ENCODE measurements at regions not wholly inside any gene's neighbourhood (a gene's known extent, or its start where the extent isn't known, plus 50 kb on each side); places are given as distances from the start of the nearest gene placed in this dataset.
"Not testable (repeated sequence)": the region's sequence is repeated elsewhere in the genome, so short reads cannot be mapped to it uniquely, and the experiment has no call there.

GRCh38 chr9:31005086-31005665, 1379.3 kb upstream of the ACO1 start:
- ATAC-seq = no peak
- Mint-ChIP-seq H3K36me3 (no peaks in the 10 kb centered on the region), H3K4me3 (no peak overlapping the region), H3K27ac (no peak overlapping the region), H3K9me3 (ENCODE audit: low read depth) (peaks cover 2% of the 10 kb centered on the region), H3K27me3 (no peaks in the 10 kb centered on the region), H3K4me1 (no peaks in the 10 kb centered on the region)
- CTCF ChIA-PET = no interaction called here
- no peak for DNase-seq

DNA sequence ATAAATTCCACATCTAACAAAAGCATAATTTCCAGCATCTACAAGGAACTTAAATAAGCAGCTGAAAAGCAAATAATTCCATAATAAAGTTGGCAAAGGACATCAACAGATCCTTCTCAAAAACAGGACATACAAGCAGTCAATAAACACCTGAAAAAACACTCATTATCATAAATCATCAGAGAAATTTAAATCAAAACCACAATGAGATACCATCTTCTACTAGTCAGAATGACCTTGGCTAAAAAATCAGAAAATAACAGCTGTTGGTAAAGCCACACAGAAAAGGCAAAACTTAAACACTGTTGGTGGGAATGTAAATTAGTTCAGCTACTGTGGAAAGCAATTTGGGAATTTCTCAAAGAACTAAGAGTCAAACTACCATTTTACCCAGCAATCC, 1371.1 kb upstream of the ACO1 start:
- no peak for DNase-seq
- Mint-ChIP-seq H3K27me3 (no peaks in the 10 kb centered on the region), H3K27ac (no peak overlapping the region), H3K9me3 (ENCODE audit: low read depth) (no peaks in the 10 kb centered on the region), H3K4me1 (no peaks in the 10 kb centered on the region), H3K4me3 (no peak overlapping the region), H3K36me3 (no peaks in the 10 kb centered on the region)
- CTCF ChIA-PET = no interaction called here
- no peak for ATAC-seq

DNA sequence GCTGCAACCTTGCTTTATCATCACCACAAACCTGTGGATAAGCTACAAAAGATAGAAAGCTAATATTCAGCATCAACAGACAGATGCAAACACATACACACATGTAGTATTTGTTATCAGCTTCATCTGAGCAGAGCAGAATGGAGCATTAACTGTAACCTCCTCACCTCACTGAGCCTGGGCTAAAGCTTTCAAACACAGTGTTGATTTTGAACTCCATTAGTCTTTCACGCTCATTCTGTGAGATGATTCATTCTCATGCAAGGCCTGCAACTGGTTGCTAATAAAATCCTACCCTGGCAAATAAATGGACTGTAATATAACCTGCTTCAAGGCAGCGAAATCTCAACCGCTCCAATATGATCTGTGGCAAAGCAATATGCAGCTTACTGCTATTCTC, 1360.6 kb upstream of the ACO1 start:
- Mint-ChIP-seq H3K4me1 (no peaks in the 10 kb centered on the region), H3K27ac (no peak overlapping the region), H3K4me3 (no peak overlapping the region), H3K27me3 (no peaks in the 10 kb centered on the region), H3K9me3 (ENCODE audit: low read depth) (no peaks in the 10 kb centered on the region), H3K36me3 (no peaks in the 10 kb centered on the region)
- DNase-seq (no peak), ATAC-seq (no peak)
- CTCF ChIA-PET = no interaction called here

DNA sequence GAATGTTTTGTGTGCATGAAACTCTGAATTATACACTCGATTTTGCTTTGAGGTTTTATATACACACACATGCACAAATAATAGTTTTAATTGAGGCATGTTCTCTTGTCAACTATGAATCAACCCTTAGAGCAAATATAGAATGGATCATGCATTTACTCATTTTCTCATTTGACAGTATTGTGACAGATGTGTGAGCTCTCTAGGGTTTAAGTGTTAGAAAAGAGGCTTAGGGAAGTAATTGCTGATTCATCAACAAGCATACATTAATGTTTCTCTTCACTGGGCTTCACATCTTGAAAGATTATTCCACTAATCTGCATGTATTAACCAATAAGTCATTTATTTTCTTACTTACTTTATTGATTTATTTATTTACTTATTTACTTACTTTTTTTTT, 1356.8 kb upstream of the ACO1 start:
- ATAC-seq = no peak
- Mint-ChIP-seq H3K36me3 (no peaks in the 10 kb centered on the region), H3K4me3 (no peak overlapping the region), H3K4me1 (peaks cover 4% of the 10 kb centered on the region), H3K9me3 (ENCODE audit: low read depth) (no peaks in the 10 kb centered on the region), H3K27ac (no peak overlapping the region), H3K27me3 (no peaks in the 10 kb centered on the region)
- DNase-seq = no peak
- CTCF ChIA-PET = interaction anchor here (0.6 kb wide), 1 partner anchor 13 kb away, joined by 3 read pairs; no protein-coding TSS in a partner anchor

DNA sequence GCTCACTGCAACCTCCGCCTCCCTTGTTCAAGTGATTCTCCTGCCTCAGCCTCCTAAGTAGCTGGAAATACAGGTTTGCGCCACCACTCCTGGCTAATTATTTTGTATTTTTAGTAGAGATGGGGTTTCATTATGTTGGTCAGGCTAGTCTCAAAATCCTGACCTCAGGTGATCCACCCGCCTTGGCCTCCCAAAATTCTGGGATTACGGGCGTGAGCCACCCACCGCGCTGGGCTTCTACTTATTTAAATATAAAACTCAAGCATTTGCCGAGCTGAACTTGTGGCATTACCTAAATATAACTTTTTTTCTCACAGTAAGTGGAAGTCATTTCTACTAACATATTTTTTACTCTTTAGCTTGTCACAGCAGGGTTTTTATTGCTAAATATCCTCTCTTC, 1356.3 kb upstream of the ACO1 start:
- CTCF ChIA-PET = interaction anchor here (0.6 kb wide), 1 partner anchor 12 kb away, joined by 3 read pairs; no protein-coding TSS in a partner anchor
- H3K27me3 Mint-ChIP-seq = no peaks in the 10 kb centered on the region

DNA sequence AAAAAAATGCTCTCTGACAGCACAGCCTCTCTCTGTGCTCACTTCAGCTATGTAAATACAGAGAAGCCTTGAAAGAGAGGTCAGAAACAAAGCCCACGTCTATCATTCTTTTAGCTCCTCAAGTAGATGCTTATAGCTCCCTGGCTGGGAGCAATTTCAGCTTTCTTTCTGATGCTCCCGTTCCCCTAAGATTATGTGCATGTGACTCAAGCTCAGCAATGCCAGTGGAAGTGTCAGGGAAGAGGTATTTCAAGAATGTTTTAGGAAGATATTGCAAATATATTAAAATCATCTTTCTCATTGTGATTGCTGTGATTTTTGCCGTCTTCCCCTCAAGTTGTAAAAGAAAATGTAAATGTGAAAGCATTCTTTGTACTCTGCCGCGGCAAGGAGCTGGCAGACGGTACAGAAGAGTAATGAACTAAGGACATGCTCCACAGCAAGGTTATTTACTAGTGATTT, 1353.7 kb upstream of the ACO1 start:
- peak overlapping the region; percentile 2 for H3K4me3 Mint-ChIP-seq
- H3K9me3 Mint-ChIP-seq (ENCODE audit: low read depth) = no peaks in the 10 kb centered on the region
- CTCF ChIA-PET = no interaction called here
- no peaks in the 10 kb centered on the region for H3K36me3 Mint-ChIP-seq
- no peak overlapping the region for H3K27ac Mint-ChIP-seq
- H3K4me1 Mint-ChIP-seq = peaks cover 4% of the 10 kb centered on the region
- no peak for DNase-seq
- no peaks in the 10 kb centered on the region for H3K27me3 Mint-ChIP-seq
- no peak for ATAC-seq

More for the DNA sequence above, 1356.3 kb upstream of the ACO1 start:
- Mint-ChIP-seq H3K9me3 (ENCODE audit: low read depth) (no peaks in the 10 kb centered on the region), H3K4me3 (no peak overlapping the region), H3K4me1 (peaks cover 4% of the 10 kb centered on the region), H3K27ac (no peak overlapping the region), H3K36me3 (no peaks in the 10 kb centered on the region)
- no peak for DNase-seq
- ATAC-seq = no peak

GRCh38 chr9:31032206-31032605, 1352.2 kb upstream of the ACO1 start:
- ATAC-seq = no peak
- H3K4me3 Mint-ChIP-seq = no peak overlapping the region
- CTCF ChIA-PET = no interaction called here
- DNase-seq = no peak
- no peaks in the 10 kb centered on the region for H3K27me3 Mint-ChIP-seq
- H3K9me3 Mint-ChIP-seq (ENCODE audit: low read depth) = no peaks in the 10 kb centered on the region
- peaks cover 4% of the 10 kb centered on the region for H3K4me1 Mint-ChIP-seq
- no peaks in the 10 kb centered on the region for H3K36me3 Mint-ChIP-seq
- H3K27ac Mint-ChIP-seq = no peak overlapping the region

DNA sequence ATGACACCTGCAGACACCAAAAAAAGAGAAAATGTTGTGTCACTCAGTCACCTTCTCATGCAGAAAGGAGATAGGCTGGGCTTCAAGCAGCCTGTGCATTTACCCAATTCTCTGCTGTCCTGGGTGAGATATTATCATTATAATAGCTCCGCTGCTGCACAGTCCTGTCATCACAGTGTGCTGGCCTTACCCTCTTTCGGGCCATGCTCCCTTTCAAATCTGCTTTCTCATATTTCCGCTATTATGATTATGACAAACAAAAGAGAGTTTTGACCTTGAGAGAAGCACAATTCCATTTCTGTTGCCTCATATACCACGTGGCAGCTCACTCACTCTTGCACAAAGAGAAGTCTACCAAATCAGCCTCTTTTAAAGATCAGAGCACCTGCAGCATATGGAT, 1350.1 kb upstream of the ACO1 start:
- Mint-ChIP-seq H3K4me1 (peaks cover 4% of the 10 kb centered on the region), H3K36me3 (no peaks in the 10 kb centered on the region), H3K4me3 (no peak overlapping the region), H3K9me3 (ENCODE audit: low read depth) (no peaks in the 10 kb centered on the region), H3K27me3 (no peaks in the 10 kb centered on the region), H3K27ac (no peak overlapping the region)
- ATAC-seq (no peak), DNase-seq (no peak)
- CTCF ChIA-PET = no interaction called here

GRCh38 chr9:31040564-31040963, 1343.9 kb upstream of the ACO1 start:
- CTCF ChIA-PET = interaction anchor here (0.6 kb wide), 1 partner anchor 12 kb away, joined by 3 read pairs; no protein-coding TSS in a partner anchor
- H3K27me3 Mint-ChIP-seq = no peaks in the 10 kb centered on the region
- DNase-seq = no peak
- H3K9me3 Mint-ChIP-seq (ENCODE audit: low read depth) = no peaks in the 10 kb centered on the region
- no peak overlapping the region for H3K27ac Mint-ChIP-seq
- ATAC-seq = no peak
- no peaks in the 10 kb centered on the region for H3K36me3 Mint-ChIP-seq
- no peak overlapping the region for H3K4me3 Mint-ChIP-seq
- H3K4me1 Mint-ChIP-seq = no peaks in the 10 kb centered on the region

DNA sequence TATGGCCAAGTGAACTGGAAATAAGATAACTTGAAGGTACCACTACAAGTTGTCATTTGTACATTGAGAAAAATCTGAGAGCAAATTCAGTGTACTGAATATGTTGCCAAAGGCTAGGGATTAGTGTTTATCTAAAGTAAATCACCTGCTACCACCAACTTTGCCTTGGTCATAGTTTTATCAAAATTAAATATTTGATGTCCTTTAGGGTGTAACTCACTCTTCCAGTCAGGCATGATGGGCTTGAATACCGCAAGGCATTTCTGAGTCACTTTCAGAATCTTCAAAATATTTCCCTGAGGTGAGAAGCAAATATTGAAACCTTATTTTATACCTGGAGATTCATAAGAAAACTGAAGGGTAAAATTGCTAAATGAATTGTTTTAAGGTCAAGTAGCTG, 1338.6 kb upstream of the ACO1 start:
- Mint-ChIP-seq H3K4me3 (no peak overlapping the region), H3K27ac (no peak overlapping the region), H3K4me1 (no peaks in the 10 kb centered on the region), H3K9me3 (ENCODE audit: low read depth) (no peaks in the 10 kb centered on the region), H3K36me3 (no peaks in the 10 kb centered on the region), H3K27me3 (no peaks in the 10 kb centered on the region)
- no peak for DNase-seq
- no peak for ATAC-seq
- CTCF ChIA-PET = no interaction called here

GRCh38 chr9:31061592-31061991, 1322.9 kb upstream of the ACO1 start:
- H3K4me3 Mint-ChIP-seq; H3K9me3 Mint-ChIP-seq (ENCODE audit: low read depth); H3K27ac Mint-ChIP-seq; DNase-seq; ATAC-seq; H3K27me3 Mint-ChIP-seq; H3K36me3 Mint-ChIP-seq; H3K4me1 Mint-ChIP-seq; CTCF ChIA-PET: not testable (repeated sequence)

DNA sequence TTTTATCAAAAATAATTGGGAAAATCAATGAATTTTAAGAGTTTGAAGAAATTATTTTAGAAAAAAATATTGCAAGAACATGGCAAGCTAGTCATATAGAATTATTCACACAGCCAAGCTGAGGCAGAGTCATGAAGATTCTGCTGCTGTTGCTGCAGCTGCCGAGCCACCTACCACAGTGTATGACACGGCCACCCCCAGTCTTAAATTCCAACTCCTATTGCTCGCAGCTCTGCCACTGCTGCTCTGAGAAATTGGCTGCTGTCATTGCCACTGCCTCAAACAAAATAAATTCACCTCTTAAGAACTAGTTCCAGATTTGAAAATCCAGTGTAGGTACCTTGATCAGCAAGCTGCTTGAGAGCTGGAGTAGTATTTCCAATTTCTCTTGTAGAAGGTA, 1318.8 kb upstream of the ACO1 start:
- no peaks in the 10 kb centered on the region for H3K27me3 Mint-ChIP-seq
- no peak for ATAC-seq
- H3K4me1 Mint-ChIP-seq = no peaks in the 10 kb centered on the region
- no peaks in the 10 kb centered on the region for H3K36me3 Mint-ChIP-seq
- CTCF ChIA-PET = no interaction called here
- H3K27ac Mint-ChIP-seq = no peak overlapping the region
- H3K4me3 Mint-ChIP-seq = no peak overlapping the region
- no peak for DNase-seq
- peaks cover 5% of the 10 kb centered on the region for H3K9me3 Mint-ChIP-seq (ENCODE audit: low read depth)

DNA sequence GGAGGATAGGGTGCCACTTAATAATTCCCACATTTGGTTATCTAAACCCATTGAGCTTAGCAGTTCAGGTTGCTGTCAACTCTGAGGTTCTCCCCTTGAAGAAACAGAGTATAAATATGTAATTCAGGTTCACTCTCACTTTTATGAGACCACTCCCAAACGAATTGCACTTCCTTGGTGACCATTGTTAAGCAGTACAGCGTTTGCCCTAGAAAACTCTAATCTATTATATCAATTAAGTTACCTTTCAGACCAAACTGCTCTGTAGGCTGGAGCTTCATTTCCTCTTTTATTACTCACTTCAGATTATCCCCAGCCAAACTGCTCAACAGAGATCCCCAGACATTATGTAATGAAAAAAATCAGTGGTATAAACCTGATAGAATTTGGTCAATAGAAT, 1317.0 kb upstream of the ACO1 start:
- no peak overlapping the region for H3K4me3 Mint-ChIP-seq
- DNase-seq (no peak), ATAC-seq (no peak)
- H3K27me3 Mint-ChIP-seq = no peaks in the 10 kb centered on the region
- no peaks in the 10 kb centered on the region for H3K36me3 Mint-ChIP-seq
- no peaks in the 10 kb centered on the region for H3K9me3 Mint-ChIP-seq (ENCODE audit: low read depth)
- CTCF ChIA-PET = no interaction called here
- no peaks in the 10 kb centered on the region for H3K4me1 Mint-ChIP-seq
- no peak overlapping the region for H3K27ac Mint-ChIP-seq

GRCh38 chr9:31071606-31072286, 1312.7 kb upstream of the ACO1 start:
- DNase-seq (no peak), ATAC-seq (no peak)
- Mint-ChIP-seq H3K9me3 (ENCODE audit: low read depth) (no peaks in the 10 kb centered on the region), H3K36me3 (no peaks in the 10 kb centered on the region), H3K27ac (no peak overlapping the region), H3K27me3 (no peaks in the 10 kb centered on the region), H3K4me3 (no peak overlapping the region), H3K4me1 (no peaks in the 10 kb centered on the region)
- CTCF ChIA-PET = no interaction called here

Measured in activated CD8-positive, alpha-beta memory T cell treated with anti-CD3 and anti-CD28 coated beads, Interleukin-2, amount 10 ng/mL, durations not matched to agents 7 days and 5 days (primary cell).